Suprapubic skin (tissue), 4 donors: ENCODE measurements at regions not wholly inside any gene's neighbourhood (a gene's known extent, or its start where the extent isn't known, plus 50 kb on each side); places are given as distances from the start of the nearest gene placed in this dataset.

Experiments
- CTCF ChIP-seq, 2 donors: fragments of 200-600 bp in 1 of 2; fragments of 450-650 bp in 1 of 2; sonication (generic) in 1 of 2; IDR thresholded peaks; one replicate each; pipeline ENCODE4 v1.5.1; 2016 to 2019; ENCODE audit warnings: antibody characterized with exemption in 2 of 2, mild to moderate bottlenecking in 1 of 2, moderate library complexity in 1 of 2
- EP300 ChIP-seq: sonication (generic); formaldehyde crosslinking; IDR thresholded peaks from one replicate; pipeline ENCODE4 v1.6.1; 2017; ENCODE audit warnings: antibody characterized with exemption
- POLR2A ChIP-seq, 2 donors: fragments of 450-650 bp; IDR thresholded peaks; one replicate each; pipeline ENCODE4 v1.6.1; 2017; ENCODE audit warnings: antibody characterized with exemption in 2 of 2, mild to moderate bottlenecking in 2 of 2, moderate library complexity in 2 of 2
- POLR2AphosphoS5 ChIP-seq, 3 donors: sonication (generic); formaldehyde crosslinking; IDR thresholded peaks; one replicate each; pipeline ENCODE4 v1.6.1; 2017; ENCODE audit warnings: antibody characterized with exemption in 3 of 3

DNA sequence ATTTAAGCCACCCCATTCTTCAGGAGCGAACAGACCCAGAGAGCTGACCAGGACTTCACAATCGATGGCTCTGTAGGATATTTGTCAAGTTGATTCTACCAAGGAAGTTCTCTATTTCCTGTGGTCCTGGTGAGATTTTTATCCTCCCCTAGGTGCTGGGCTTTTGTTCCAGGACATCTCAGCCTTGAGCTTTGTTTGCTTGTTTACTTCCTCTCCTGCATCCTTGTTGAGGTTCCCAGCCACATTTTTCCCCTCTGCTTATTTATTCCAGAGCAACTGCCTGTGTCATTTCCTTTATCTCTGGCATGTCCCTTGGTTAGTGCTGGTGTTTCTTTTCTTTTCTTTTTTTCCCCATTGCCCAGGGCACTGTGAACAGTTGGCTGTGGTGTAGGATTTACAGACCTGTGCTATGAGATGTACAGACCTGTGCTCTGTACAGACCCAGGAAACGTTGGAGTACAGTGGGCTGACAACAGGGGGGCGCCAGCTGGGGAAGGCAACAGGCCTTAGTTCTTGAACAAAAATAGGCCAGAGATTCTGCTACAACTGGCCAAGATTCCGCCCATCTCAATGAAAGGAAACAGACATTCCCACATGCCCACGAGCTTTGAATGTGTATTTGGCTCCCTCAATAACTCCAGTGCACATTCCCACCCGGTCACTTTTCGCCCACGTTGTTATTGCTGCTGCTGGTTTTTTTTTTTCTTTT, 235.9 kb upstream of the DDI1 start:
- TF ChIP-seq CTCF (IDR thresholded peaks at IDR 0.05) (no peak), POLR2A (IDR thresholded peaks at IDR 0.05) (no peak), POLR2AphosphoS5 (IDR thresholded peaks at IDR 0.05) (no peak), EP300 (no peak)
